ENCODE measurements at regions not wholly inside any gene's neighbourhood (a gene's known extent, or its start where the extent isn't known, plus 50 kb on each side); places are given as distances from the start of the nearest gene placed in this dataset.

DNA sequence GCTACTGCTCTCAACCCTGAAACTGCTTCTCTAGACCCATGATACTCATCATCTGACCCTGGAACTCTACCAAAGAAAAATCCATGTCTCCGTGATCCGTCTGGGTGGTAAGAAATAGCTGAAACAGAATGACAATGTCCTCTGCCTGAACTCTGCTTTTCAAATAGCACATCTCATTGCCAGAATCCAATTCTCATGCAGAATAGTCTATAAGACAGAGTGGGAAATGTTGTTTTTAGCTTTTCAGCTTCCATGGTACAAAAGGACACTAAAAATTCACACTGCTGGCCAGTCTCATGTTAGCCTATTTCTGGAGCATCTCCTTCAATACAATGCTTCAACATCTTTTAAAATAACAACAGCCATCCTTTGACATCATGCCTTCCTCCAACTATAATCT is 1355.8 kb upstream of the PRMT6 start:
- CTCF ChIA-PET, result no interaction called here

DNA sequence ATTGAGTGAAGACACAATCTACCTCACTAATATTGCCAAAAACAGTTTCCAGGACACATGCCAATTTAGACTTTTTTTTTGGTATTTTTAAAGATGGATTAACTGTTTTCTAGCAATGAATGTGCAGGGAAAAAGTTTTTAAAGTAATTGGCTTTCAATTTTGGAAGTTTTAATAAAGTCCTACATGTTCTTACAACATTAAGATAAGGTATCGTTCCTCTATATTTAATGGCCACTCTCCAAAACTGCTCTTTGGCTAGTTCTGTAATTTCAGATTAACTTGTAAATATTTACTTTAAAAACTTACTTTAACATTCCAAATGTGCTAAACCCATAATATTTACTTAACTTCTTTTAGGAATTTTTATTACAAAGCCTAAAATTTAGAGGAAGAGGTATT is 1332.2 kb upstream of the PRMT6 start:
- Histone ChIP-seq H3K27ac (no peak overlapping the region), H2AFZ (no peak overlapping the region), H3K4me1 (replicated peaks; ENCODE audit: insufficient read depth) (no peaks in the 10 kb centered on the region), H3K9me3 (ENCODE audit: insufficient read depth, low read depth) (no peaks in the 10 kb centered on the region), H4K20me1 (ENCODE audit: insufficient read depth) (no peaks in the 10 kb centered on the region), H3K4me3 (no peak overlapping the region), H3K27me3 (ENCODE audit: insufficient read depth, low read depth) (no peaks in the 10 kb centered on the region), H3K9me2 (ENCODE audit: insufficient read depth) (peaks cover 4% of the 10 kb centered on the region; the same call in 1 of the 2 replicates), H3F3A (ENCODE audit: insufficient read depth, low read depth) (no peaks in the 10 kb centered on the region), H3K4me2 (no peak overlapping the region), H3K79me2 (ENCODE audit: low read depth) (no peaks in the 10 kb centered on the region), H3K36me3 (ENCODE audit: low read depth) (no peaks in the 10 kb centered on the region)
- BruUV-seq (replicated peaks), result no TSS peak
- TF ChIP-seq, protein P1, sequence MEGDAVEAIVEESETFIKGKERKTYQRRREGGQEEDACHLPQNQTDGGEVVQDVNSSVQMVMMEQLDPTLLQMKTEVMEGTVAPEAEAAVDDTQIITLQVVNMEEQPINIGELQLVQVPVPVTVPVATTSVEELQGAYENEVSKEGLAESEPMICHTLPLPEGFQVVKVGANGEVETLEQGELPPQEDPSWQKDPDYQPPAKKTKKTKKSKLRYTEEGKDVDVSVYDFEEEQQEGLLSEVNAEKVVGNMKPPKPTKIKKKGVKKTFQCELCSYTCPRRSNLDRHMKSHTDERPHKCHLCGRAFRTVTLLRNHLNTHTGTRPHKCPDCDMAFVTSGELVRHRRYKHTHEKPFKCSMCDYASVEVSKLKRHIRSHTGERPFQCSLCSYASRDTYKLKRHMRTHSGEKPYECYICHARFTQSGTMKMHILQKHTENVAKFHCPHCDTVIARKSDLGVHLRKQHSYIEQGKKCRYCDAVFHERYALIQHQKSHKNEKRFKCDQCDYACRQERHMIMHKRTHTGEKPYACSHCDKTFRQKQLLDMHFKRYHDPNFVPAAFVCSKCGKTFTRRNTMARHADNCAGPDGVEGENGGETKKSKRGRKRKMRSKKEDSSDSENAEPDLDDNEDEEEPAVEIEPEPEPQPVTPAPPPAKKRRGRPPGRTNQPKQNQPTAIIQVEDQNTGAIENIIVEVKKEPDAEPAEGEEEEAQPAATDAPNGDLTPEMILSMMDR (conservative IDR thresholded peaks at IDR 0.05), result no peak
- no peak for TF ChIP-seq EZH2 (IDR thresholded peaks at IDR 0.05; ENCODE audit: low read depth)
- CTCF ChIA-PET, result no interaction called here
- POLR2A ChIA-PET (ENCODE audit: unreplicated experiment), result no interaction called here
- DNase-seq, result no peak
- intact Hi-C loops (cut with micrococcal nuclease; ENCODE audit: unreplicated experiment), result no loop called here

More for the DNA sequence above, 1355.8 kb upstream of the PRMT6 start:
- H3K9me3 ChIP-seq (ENCODE audit: insufficient read depth, low read depth), result no peaks in the 10 kb centered on the region
- no peaks in the 10 kb centered on the region for H3K79me2 ChIP-seq (ENCODE audit: low read depth)
- H3K4me2 ChIP-seq, result no peak overlapping the region
- no peak overlapping the region for H2AFZ ChIP-seq
- no peaks in the 10 kb centered on the region for H3K27me3 ChIP-seq (ENCODE audit: insufficient read depth, low read depth)
- no peak overlapping the region for H3K27ac ChIP-seq
- no peak overlapping the region for H3K4me3 ChIP-seq
- BruUV-seq (replicated peaks), result no TSS peak
- no peaks in the 10 kb centered on the region for H3F3A ChIP-seq (ENCODE audit: insufficient read depth, low read depth)
- no peaks in the 10 kb centered on the region for H3K4me1 ChIP-seq (replicated peaks; ENCODE audit: insufficient read depth)
- no peaks in the 10 kb centered on the region for H3K36me3 ChIP-seq (ENCODE audit: low read depth)
- H3K9me2 ChIP-seq (ENCODE audit: insufficient read depth), result no peaks in the 10 kb centered on the region
- intact Hi-C loops (cut with micrococcal nuclease; ENCODE audit: unreplicated experiment), result no loop called here
- DNase-seq, result no peak
- H4K20me1 ChIP-seq (ENCODE audit: insufficient read depth), result no peaks in the 10 kb centered on the region
- no peak for TF ChIP-seq EZH2 (IDR thresholded peaks at IDR 0.05; ENCODE audit: low read depth)
- TF ChIP-seq, protein P1 (conservative IDR thresholded peaks at IDR 0.05), result no peak
- POLR2A ChIA-PET (ENCODE audit: unreplicated experiment), result no interaction called here

DNA sequence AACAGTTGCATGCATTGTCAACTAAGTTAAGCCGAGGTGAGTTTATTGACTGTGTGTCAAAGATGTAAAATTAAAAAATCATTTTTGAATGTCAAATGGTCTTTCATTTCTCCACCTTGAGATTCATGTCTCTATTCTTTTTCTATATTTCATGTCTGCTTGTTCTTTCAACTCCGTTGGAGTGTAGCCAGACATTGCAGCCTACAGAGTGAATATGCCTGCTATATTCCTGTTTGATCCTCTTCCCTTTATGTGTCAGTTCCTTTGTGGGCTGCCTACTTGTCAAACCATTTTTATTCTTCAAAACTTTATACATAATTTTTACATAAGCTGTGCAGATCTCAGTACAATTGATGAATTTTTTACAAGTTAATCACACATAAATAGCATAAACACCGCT is 1325.8 kb upstream of the PRMT6 start:
- BruUV-seq (replicated peaks), result no TSS peak
- Histone ChIP-seq H3F3A (ENCODE audit: insufficient read depth, low read depth) (no peaks in the 10 kb centered on the region), H2AFZ (no peak overlapping the region), H3K79me2 (ENCODE audit: low read depth) (no peaks in the 10 kb centered on the region), H3K9me2 (ENCODE audit: insufficient read depth) (peaks cover 4% of the 10 kb centered on the region; the same call in 1 of the 2 replicates), H3K9me3 (ENCODE audit: insufficient read depth, low read depth) (no peaks in the 10 kb centered on the region), H3K27me3 (ENCODE audit: insufficient read depth, low read depth) (no peaks in the 10 kb centered on the region), H3K36me3 (ENCODE audit: low read depth) (no peaks in the 10 kb centered on the region), H4K20me1 (ENCODE audit: insufficient read depth) (no peaks in the 10 kb centered on the region), H3K27ac (no peak overlapping the region), H3K4me2 (no peak overlapping the region), H3K4me1 (replicated peaks; ENCODE audit: insufficient read depth) (no peaks in the 10 kb centered on the region), H3K4me3 (no peak overlapping the region)
- ChIA-PET POLR2A (ENCODE audit: unreplicated experiment) (no interaction called here), CTCF (no interaction called here)
- no peak for TF ChIP-seq EZH2 (IDR thresholded peaks at IDR 0.05; ENCODE audit: low read depth)
- TF ChIP-seq, protein P1 (conservative IDR thresholded peaks at IDR 0.05), result no peak
- no peak for DNase-seq
- intact Hi-C loops (cut with micrococcal nuclease; ENCODE audit: unreplicated experiment), result no loop called here

Measured in PC-9 (cell line).